ENCODE measurements at regions not wholly inside any gene's neighbourhood (a gene's known extent, or its start where the extent isn't known, plus 50 kb on each side); places are given as distances from the start of the nearest gene placed in this dataset.

GRCh38 chr3:147153830-147154539, 252.4 kb downstream of the ZIC4 start:
- H3K27ac ChIP-seq = no peak overlapping the region
- TF ChIP-seq CTCF (conservative IDR thresholded peaks at IDR 0.05) (no peak), ZFX (IDR thresholded peaks at IDR 0.05) (no peak)

- no peak for TF ChIP-seq ZFX (IDR thresholded peaks at IDR 0.05)
- no peak for TF ChIP-seq CTCF (conservative IDR thresholded peaks at IDR 0.05)
Observed at GRCh38 chr3:147152476-147152875, 253.9 kb downstream of the ZIC4 start.

GRCh38 chr3:147141516-147142288, 264.6 kb downstream of the ZIC4 start:
- H3K27ac ChIP-seq = no peak overlapping the region
- TF ChIP-seq CTCF (conservative IDR thresholded peaks at IDR 0.05) (no peak), ZFX (IDR thresholded peaks at IDR 0.05) (no peak)

More at GRCh38 chr3:147152476-147152875, 253.9 kb downstream of the ZIC4 start:
- no peak overlapping the region for H3K27ac ChIP-seq

GRCh38 chr3:147139341-147139740, 267.0 kb downstream of the ZIC4 start:
- H3K27ac ChIP-seq = no peak overlapping the region
- no peak for TF ChIP-seq CTCF (conservative IDR thresholded peaks at IDR 0.05)
- no peak for TF ChIP-seq ZFX (IDR thresholded peaks at IDR 0.05)

- no peak for TF ChIP-seq CTCF (conservative IDR thresholded peaks at IDR 0.05)
- no peak for TF ChIP-seq ZFX (IDR thresholded peaks at IDR 0.05)
- H3K27ac ChIP-seq = no peak overlapping the region
Observed at GRCh38 chr3:147132168-147132567, 274.2 kb downstream of the ZIC4 start.

GRCh38 chr3:147130461-147130860, 275.9 kb downstream of the ZIC4 start:
- no peak overlapping the region for H3K27ac ChIP-seq
- no peak for TF ChIP-seq ZFX (IDR thresholded peaks at IDR 0.05)
- TF ChIP-seq CTCF (conservative IDR thresholded peaks at IDR 0.05) = no peak

- TF ChIP-seq ZFX (IDR thresholded peaks at IDR 0.05) = no peak
Observed at GRCh38 chr3:147129665-147130064, 276.7 kb downstream of the ZIC4 start.

More at GRCh38 chr3:147129665-147130064, 276.7 kb downstream of the ZIC4 start:
- H3K27ac ChIP-seq = no peak overlapping the region
